AG09309 (cell line): ENCODE measurements at regions not wholly inside any gene's neighbourhood (a gene's known extent, or its start where the extent isn't known, plus 50 kb on each side); places are given as distances from the start of the nearest gene placed in this dataset.

Experiments used
- DNase-seq: peaks from one replicate; pipeline ENCODE4 v3.0.0-alpha.2; 2010; ENCODE audit warnings: low read depth
- H3K4me3 ChIP-seq: 2 replicates; pipeline ENCODE4 v1.5.1; 2011; ENCODE audit warnings: mild to moderate bottlenecking, low read depth, low read length, moderate library complexity; ENCODE audit not compliant: control insufficient read depth
- CTCF ChIP-seq: IDR thresholded peaks from 2 replicates; pipeline ENCODE4 v1.5.1; 2011; ENCODE audit warnings: mild to moderate bottlenecking, low read depth, low read length, inconsistent platforms; ENCODE audit not compliant: insufficient read depth, control insufficient read depth; ENCODE audit errors: missing control alignments

- DNase-seq = no peak
- H3K4me3 ChIP-seq = no peak overlapping the region
- TF ChIP-seq CTCF = no peak
Measured at GRCh38 chr5:44909004-44909403, 100.3 kb downstream of the MRPS30 start.

GRCh38 chr5:44911501-44911900, 102.8 kb downstream of the MRPS30 start:
- H3K4me3 ChIP-seq = no peak overlapping the region
- TF ChIP-seq CTCF = no peak
- no peak for DNase-seq

- H3K4me3 ChIP-seq = no peak overlapping the region
- no peak for TF ChIP-seq CTCF
- no peak for DNase-seq
Measured at GRCh38 chr5:44914221-44914620, 105.5 kb downstream of the MRPS30 start.

GRCh38 chr5:44919560-44919959, 110.8 kb downstream of the MRPS30 start:
- DNase-seq = no peak
- TF ChIP-seq CTCF = no peak

GRCh38 chr5:44927115-44927733, 118.5 kb downstream of the MRPS30 start:
- no peak overlapping the region for H3K4me3 ChIP-seq
- TF ChIP-seq CTCF = no peak
- no peak for DNase-seq

More at GRCh38 chr5:44919560-44919959, 110.8 kb downstream of the MRPS30 start:
- H3K4me3 ChIP-seq = no peak overlapping the region

- no peak overlapping the region for H3K4me3 ChIP-seq
- DNase-seq = no peak
- no peak for TF ChIP-seq CTCF
Measured at GRCh38 chr5:44932922-44933585, 124.3 kb downstream of the MRPS30 start.
